ENCODE measurements at regions not wholly inside any gene's neighbourhood (a gene's known extent, or its start where the extent isn't known, plus 50 kb on each side); places are given as distances from the start of the nearest gene placed in this dataset.
A peak's percentile ranks its signal among the peaks of the same experiment; 100 is the strongest.

- Histone ChIP-seq H3K36me3 (no peaks in the 10 kb centered on the region), H3K9me3 (no peaks in the 10 kb centered on the region), H3K4me3 (no peak overlapping the region), H3K27ac (no peak overlapping the region), H3K4me1 (no peaks in the 10 kb centered on the region), H3K27me3 (no peaks in the 10 kb centered on the region)
- TF ChIP-seq EP300 (IDR thresholded peaks at IDR 0.05) (no peak), POLR2A (IDR thresholded peaks at IDR 0.05) (no peak), CTCF (IDR thresholded peaks at IDR 0.05) (no peak)
- 79 to 80% methylated on average over 4 of the region's 4 CpGs for WGBS, 2 donors
- DNase-seq (ENCODE audit: low spot score in 2 of 2): no peak
Measured at GRCh38 chr20:41978246-41978790, 360.1 kb upstream of the CHD6 start.

GRCh38 chr20:41969656-41970055, 351.5 kb upstream of the CHD6 start:
- no peaks in the 10 kb centered on the region for H3K4me1 ChIP-seq
- peaks cover 0 to 6% (median 0%) of the 10 kb centered on the region in 4 donors for H3K9me3 ChIP-seq
- no peak overlapping the region for H3K27ac ChIP-seq
- no peak for TF ChIP-seq CTCF (IDR thresholded peaks at IDR 0.05)
- TF ChIP-seq EP300 (IDR thresholded peaks at IDR 0.05): no peak
- no peak for TF ChIP-seq POLR2A (IDR thresholded peaks at IDR 0.05)
- H3K27me3 ChIP-seq: no peaks in the 10 kb centered on the region
- no peak for DNase-seq (ENCODE audit: low spot score in 2 of 2)
- no peak overlapping the region for H3K4me3 ChIP-seq
- H3K36me3 ChIP-seq: no peaks in the 10 kb centered on the region
- WGBS, 2 donors: 28 to 32% methylated on average over 6 of the region's 6 CpGs

GRCh38 chr20:41960166-41960565, 342.0 kb upstream of the CHD6 start:
- Histone ChIP-seq H3K9me3 (no peaks in the 10 kb centered on the region), H3K4me1 (no peaks in the 10 kb centered on the region), H3K27ac (no peak overlapping the region), H3K36me3 (no peaks in the 10 kb centered on the region), H3K4me3 (no peak overlapping the region), H3K27me3 (no peaks in the 10 kb centered on the region)
- DNase-seq (ENCODE audit: low spot score in 2 of 2): no peak
- WGBS, 2 donors: 71 to 75% methylated on average over 7 of the region's 7 CpGs
- TF ChIP-seq CTCF (IDR thresholded peaks at IDR 0.05) (no peak), EP300 (IDR thresholded peaks at IDR 0.05) (no peak), POLR2A (IDR thresholded peaks at IDR 0.05) (no peak)

- no peaks in the 10 kb centered on the region for H3K27me3 ChIP-seq
- no peaks in the 10 kb centered on the region for H3K4me1 ChIP-seq
- no peak overlapping the region for H3K27ac ChIP-seq
- 62 to 86% methylated on average over 1 of the region's 1 CpG for WGBS, 2 donors
- DNase-seq (ENCODE audit: low spot score in 2 of 2): no peak
- H3K36me3 ChIP-seq: no peaks in the 10 kb centered on the region
- H3K4me3 ChIP-seq: no peak overlapping the region
- H3K9me3 ChIP-seq: no peaks in the 10 kb centered on the region
- TF ChIP-seq CTCF (IDR thresholded peaks at IDR 0.05) (no peak), POLR2A (IDR thresholded peaks at IDR 0.05) (no peak)
Measured at GRCh38 chr20:41958391-41958790, 340.2 kb upstream of the CHD6 start.

- TF ChIP-seq EP300 (IDR thresholded peaks at IDR 0.05) (no peak), CTCF (IDR thresholded peaks at IDR 0.05) (peak in 2 of 5 experiments; percentile 12 to 18)
- no peaks in the 10 kb centered on the region for H3K9me3 ChIP-seq
- H3K4me3 ChIP-seq: no peak overlapping the region
- H3K27me3 ChIP-seq: no peaks in the 10 kb centered on the region
- no peak overlapping the region for H3K27ac ChIP-seq
- H3K36me3 ChIP-seq: no peaks in the 10 kb centered on the region
- WGBS, 2 donors: 47 to 51% methylated on average over 6 of the region's 6 CpGs
- DNase-seq (ENCODE audit: low spot score in 2 of 2): no peak
- H3K4me1 ChIP-seq: no peaks in the 10 kb centered on the region
Measured at GRCh38 chr20:41956338-41957074, 338.3 kb upstream of the CHD6 start.
